ENCODE measurements at regions not wholly inside any gene's neighbourhood (a gene's known extent, or its start where the extent isn't known, plus 50 kb on each side); places are given as distances from the start of the nearest gene placed in this dataset.

GRCh38 chr6:74953708-74954107 is 252.1 kb downstream of the COL12A1 start:
- no peaks in the 10 kb centered on the region for H4K20me1 ChIP-seq (replicated peaks; ENCODE audit: control insufficient read depth, insufficient read depth, low read length)
- H3K27ac ChIP-seq (ENCODE audit: extremely low read depth, low read depth, low read length): no peak overlapping the region
- ChIA-PET CTCF (ENCODE audit: low intra/inter-chr PET ratio) (no interaction called here), POLR2A (no interaction called here)
- in situ Hi-C loops (cut with MboI): no loop called here
- H3K4me3 ChIP-seq: no peak overlapping the region
- BruUV-seq (replicated peaks): no TSS peak
- ATAC-seq: no peak
- no peak for FAIRE-seq
- no peaks in the 10 kb centered on the region for H3K36me3 ChIP-seq (ENCODE audit: control insufficient read depth, insufficient read depth, low read length)
- H3K9me3 ChIP-seq (replicated peaks; ENCODE audit: control insufficient read depth, insufficient read depth, low read depth, low read length): no peaks in the 10 kb centered on the region
- no peaks in the 10 kb centered on the region for H3K27me3 ChIP-seq (ENCODE audit: control insufficient read depth in 2 of 2, insufficient read depth in 2 of 2, low read length in 2 of 2)
- no peaks in the 10 kb centered on the region for H3K79me2 ChIP-seq (ENCODE audit: control insufficient read depth, insufficient read depth, low read length)
- no peaks in the 10 kb centered on the region for H3K9me1 ChIP-seq (ENCODE audit: control insufficient read depth, insufficient read depth, low read length)
- 0% methylated on average over 3 of the region's 3 CpGs for WGBS (ENCODE audit: insufficient coverage, low coverage, missing lambda C conversion rate)
- no peak overlapping the region for H3K9ac ChIP-seq (ENCODE audit: insufficient read depth in 1 of 2, low read depth in 2 of 2, low read length in 2 of 2)
- TF ChIP-seq MECOM (CRISPR knock-in tag; IDR thresholded peaks at IDR 0.05): no peak
- no peak for TF ChIP-seq ILF3 (IDR thresholded peaks at IDR 0.05; ENCODE audit: borderline replicate concordance)
- intact Hi-C loops (cut with micrococcal nuclease): no loop called here
- H3K4me1 ChIP-seq (replicated peaks in 1 of 2; ENCODE audit: control insufficient read depth in 2 of 2, insufficient read depth in 2 of 2, low read length in 2 of 2): no peaks in the 10 kb centered on the region
- no peak for DNase-seq (ENCODE audit: extremely low read depth in 1 of 4, low spot score in 3 of 4)
- no peak overlapping the region for H3K4me2 ChIP-seq (ENCODE audit: insufficient read depth, low read length)
- H2AFZ ChIP-seq (ENCODE audit: low read depth, low read length): no peak overlapping the region

GRCh38 chr6:74946961-74947360 is 258.9 kb downstream of the COL12A1 start:
- Histone ChIP-seq H3K27me3 (ENCODE audit: control insufficient read depth in 2 of 2, insufficient read depth in 2 of 2, low read length in 2 of 2) (no peaks in the 10 kb centered on the region), H3K27ac (ENCODE audit: extremely low read depth, low read depth, low read length) (no peak overlapping the region), H4K20me1 (replicated peaks; ENCODE audit: control insufficient read depth, insufficient read depth, low read length) (no peaks in the 10 kb centered on the region), H3K36me3 (ENCODE audit: control insufficient read depth, insufficient read depth, low read length) (no peaks in the 10 kb centered on the region), H3K9me3 (replicated peaks; ENCODE audit: control insufficient read depth, insufficient read depth, low read depth, low read length) (no peaks in the 10 kb centered on the region), H3K9me1 (ENCODE audit: control insufficient read depth, insufficient read depth, low read length) (no peaks in the 10 kb centered on the region), H3K79me2 (ENCODE audit: control insufficient read depth, insufficient read depth, low read length) (no peaks in the 10 kb centered on the region), H3K9ac (ENCODE audit: insufficient read depth in 1 of 2, low read depth in 2 of 2, low read length in 2 of 2) (no peak overlapping the region), H2AFZ (ENCODE audit: low read depth, low read length) (no peak overlapping the region), H3K4me1 (replicated peaks in 1 of 2; ENCODE audit: control insufficient read depth in 2 of 2, insufficient read depth in 2 of 2, low read length in 2 of 2) (no peaks in the 10 kb centered on the region), H3K4me3 (no peak overlapping the region), H3K4me2 (ENCODE audit: insufficient read depth, low read length) (no peak overlapping the region)
- 0% methylated on average over 2 of the region's 2 CpGs for WGBS (ENCODE audit: insufficient coverage, low coverage, missing lambda C conversion rate)
- DNase-seq (ENCODE audit: extremely low read depth in 1 of 4, low spot score in 3 of 4): no peak
- in situ Hi-C loops (cut with MboI) (no loop called here), intact Hi-C loops (cut with micrococcal nuclease) (no loop called here)
- CTCF ChIA-PET (ENCODE audit: low intra/inter-chr PET ratio): no interaction called here
- POLR2A ChIA-PET: no interaction called here
- FAIRE-seq: no peak
- ATAC-seq: no peak
- no TSS peak for BruUV-seq (replicated peaks)
- TF ChIP-seq TOE1 (IDR thresholded peaks at IDR 0.05; ENCODE audit: borderline replicate concordance) (no peak), TOE1 (CRISPR knock-in tag; IDR thresholded peaks at IDR 0.05; ENCODE audit: borderline replicate concordance, low read depth) (no peak), HOMEZ (CRISPR knock-in tag; IDR thresholded peaks at IDR 0.05) (no peak), TFAP4 (CRISPR knock-in tag; IDR thresholded peaks at IDR 0.05; ENCODE audit: borderline replicate concordance) (no peak), POLR3A (IDR thresholded peaks at IDR 0.05; ENCODE audit: borderline replicate concordance, extremely low read depth, insufficient read depth, insufficient read length) (no peak), TFE3 (CRISPR knock-in tag; IDR thresholded peaks at IDR 0.05) (no peak), RBBP5 (IDR thresholded peaks at IDR 0.05; ENCODE audit: borderline replicate concordance, insufficient read depth, low read length, poor library complexity, severe bottlenecking) (no peak), ZNF586 (CRISPR knock-in tag; conservative IDR thresholded peaks at IDR 0.05) (no peak), NR2C2 (CRISPR knock-in tag; IDR thresholded peaks at IDR 0.05) (no peak), NR2C2 (tag; IDR thresholded peaks at IDR 0.05) (no peak)

All from K562 (cell line).